Karpas-422 (cell line): ENCODE measurements at regions not wholly inside any gene's neighbourhood (a gene's known extent, or its start where the extent isn't known, plus 50 kb on each side); places are given as distances from the start of the nearest gene placed in this dataset.
"Not testable (repeated sequence)": the region's sequence is repeated elsewhere in the genome, so short reads cannot be mapped to it uniquely, and the experiment has no call there.

Experiments used
- DNase-seq: peaks from one replicate; pipeline ENCODE4 v3.0.0-alpha.2; 2015
- H2AFZ ChIP-seq: fragments of 200-600 bp; sonication (generic); 2 replicates; pipeline ENCODE4 v1.6.1; 2014; ENCODE audit warnings: antibody characterized with exemption, low read length, mixed read lengths
- H3K27ac ChIP-seq: fragments of 200-600 bp; sonication (generic); 2 replicates; pipeline ENCODE4 v1.5.1; 2014; ENCODE audit warnings: mild to moderate bottlenecking, low read length, moderate library complexity
- H3K27me3 ChIP-seq: fragments of 200-600 bp; sonication (generic); 2 replicates; pipeline ENCODE4 v1.6.1; 2014; ENCODE audit warnings: low read length, mixed read lengths
- H3K36me3 ChIP-seq: fragments of 200-600 bp; sonication (generic); 2 replicates; pipeline ENCODE4 v1.6.1; 2014; ENCODE audit warnings: low read length, mixed read lengths; ENCODE audit not compliant: insufficient read depth
- H3K4me1 ChIP-seq: fragments of 200-600 bp; sonication (generic); 2 replicates; pipeline ENCODE4 v1.6.1; 2014; ENCODE audit warnings: mild to moderate bottlenecking, low read length, mixed read lengths
- H3K4me2 ChIP-seq: fragments of 200-600 bp; sonication (generic); 2 replicates; pipeline ENCODE4 v1.6.1; 2014; ENCODE audit warnings: low read length, low read depth, mild to moderate bottlenecking; ENCODE audit not compliant: poor library complexity, severe bottlenecking
- H3K4me3 ChIP-seq: fragments of 200-600 bp; sonication (generic); 2 replicates; pipeline ENCODE4 v1.5.1; 2014; ENCODE audit warnings: mild to moderate bottlenecking, antibody characterized with exemption, low read length, mixed read lengths
- H3K79me2 ChIP-seq: fragments of 200-600 bp; sonication (generic); 2 replicates; pipeline ENCODE4 v1.6.1; 2014; ENCODE audit warnings: mild to moderate bottlenecking, low read length, mixed read lengths
- H3K9ac ChIP-seq: fragments of 200-600 bp; sonication (generic); 2 replicates; pipeline ENCODE4 v1.6.0; 2014; ENCODE audit warnings: low read length
- H3K9me2 ChIP-seq: fragments of 200-600 bp; sonication (generic), shearing (Covaris generic); replicated peaks from 2 replicates; pipeline ENCODE4 v1.6.0; 2014; ENCODE audit warnings: mild to moderate bottlenecking, low read length, moderate library complexity; ENCODE audit not compliant: insufficient read depth
- H3K9me3 ChIP-seq: fragments of 300-700, 200-600 bp; sonication (generic); 2 replicates; pipeline ENCODE4 v1.6.1; 2014; ENCODE audit warnings: low read length, mixed read lengths
- H4K20me1 ChIP-seq: fragments of 200-600 bp; sonication (generic); 2 replicates; pipeline ENCODE4 v1.6.1; 2014; ENCODE audit warnings: mild to moderate bottlenecking, antibody characterized with exemption, low read length, low read depth; ENCODE audit not compliant: insufficient read depth

DNA sequence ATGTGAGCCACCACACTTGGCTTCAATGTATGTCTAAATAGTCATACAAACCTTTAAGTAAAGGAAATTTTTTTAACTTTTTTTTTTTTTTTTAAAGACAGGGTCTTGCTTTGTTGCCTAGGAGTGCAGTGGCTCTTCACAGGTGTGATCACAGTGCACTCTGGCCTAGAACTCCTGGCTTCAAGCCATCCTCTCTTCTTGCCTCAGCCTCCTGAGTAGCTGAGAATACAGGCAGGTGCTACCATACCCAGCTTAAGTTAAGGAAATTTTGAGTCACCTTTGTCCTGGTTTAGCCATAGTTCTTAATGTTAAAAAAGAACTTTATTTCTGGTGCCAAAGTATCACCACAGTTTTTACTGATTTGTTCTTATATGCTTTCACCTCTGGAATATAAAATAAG is 177.3 kb downstream of the TP53TG3F start:
- not testable (repeated sequence) for H3K4me2 ChIP-seq, H3K36me3 ChIP-seq, H3K4me1 ChIP-seq, H3K9me3 ChIP-seq, H3K27me3 ChIP-seq, H3K9me2 ChIP-seq, H3K9ac ChIP-seq, H3K4me3 ChIP-seq, H3K27ac ChIP-seq, H3K79me2 ChIP-seq, H2AFZ ChIP-seq, DNase-seq, H4K20me1 ChIP-seq

DNA sequence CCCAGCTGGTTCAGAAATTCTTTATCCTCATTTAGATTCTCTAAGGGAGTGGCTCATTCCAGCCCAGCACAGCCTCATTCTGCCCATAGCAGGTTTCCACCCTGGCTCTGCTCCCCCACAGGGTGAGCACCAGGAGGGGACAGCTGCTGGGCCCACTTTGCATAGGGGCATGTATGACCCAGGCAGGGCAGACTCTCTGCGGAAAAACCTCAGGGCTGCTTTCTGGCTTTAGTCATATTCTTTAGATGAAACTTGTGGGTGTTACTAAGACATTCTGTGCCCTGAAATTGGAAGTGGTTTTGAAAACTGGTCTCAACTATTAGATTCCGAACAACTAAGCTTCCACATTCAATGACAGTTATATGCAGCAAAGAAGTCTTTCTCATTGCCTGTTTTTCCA is 183.9 kb downstream of the TP53TG3F start:
- not testable (repeated sequence) for H2AFZ ChIP-seq, H3K36me3 ChIP-seq, H4K20me1 ChIP-seq, H3K79me2 ChIP-seq, DNase-seq, H3K9ac ChIP-seq, H3K4me1 ChIP-seq, H3K9me2 ChIP-seq, H3K27me3 ChIP-seq, H3K9me3 ChIP-seq, H3K4me2 ChIP-seq, H3K27ac ChIP-seq, H3K4me3 ChIP-seq

GRCh38 chr16:33643698-33644381 is 184.4 kb downstream of the TP53TG3F start:
- not testable (repeated sequence) for H3K4me2 ChIP-seq, H3K27me3 ChIP-seq, H4K20me1 ChIP-seq, H3K4me1 ChIP-seq, H3K9me2 ChIP-seq, H3K36me3 ChIP-seq, H3K9me3 ChIP-seq, H2AFZ ChIP-seq, H3K4me3 ChIP-seq, H3K27ac ChIP-seq, H3K79me2 ChIP-seq, H3K9ac ChIP-seq, DNase-seq

DNA sequence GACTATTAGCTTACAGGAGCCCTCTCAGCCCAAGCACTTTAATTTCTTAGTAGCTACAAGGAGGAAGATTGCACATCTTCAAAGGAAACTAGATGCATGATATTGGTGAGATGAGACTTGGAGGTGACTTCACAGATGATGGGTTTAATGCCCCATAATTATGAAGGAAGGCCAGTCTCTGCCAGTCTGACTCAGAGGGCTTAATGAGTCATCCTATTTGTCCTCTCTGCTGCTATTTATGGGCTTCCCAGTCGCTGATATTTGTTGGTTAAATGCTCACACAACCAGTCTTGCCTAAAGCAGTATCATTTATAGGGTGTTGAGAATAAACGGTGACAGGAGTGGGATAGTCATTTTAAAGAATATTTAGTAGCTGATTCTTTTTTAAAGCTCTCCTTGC is 187.0 kb downstream of the TP53TG3F start:
- H3K4me3 ChIP-seq, H3K9me3 ChIP-seq: not testable (repeated sequence)

DNA sequence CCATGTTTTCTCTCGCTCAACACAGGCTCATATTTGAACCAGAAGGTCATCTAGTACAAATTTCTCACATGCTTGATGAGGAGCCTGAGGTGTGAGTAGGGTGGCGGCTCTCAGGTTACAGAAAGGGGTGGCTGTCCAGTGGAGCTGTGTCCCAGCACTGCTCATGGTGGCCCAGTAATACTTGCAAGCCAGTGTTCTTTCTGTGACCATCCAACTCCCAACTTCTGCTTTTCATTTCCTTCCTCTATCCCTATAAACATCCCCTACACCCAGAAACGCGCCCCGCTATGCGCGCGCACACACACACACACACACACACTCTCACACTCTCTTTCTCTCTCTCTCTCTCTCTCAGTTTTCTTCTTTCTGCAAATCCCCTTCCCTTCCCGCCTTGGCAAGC is 196.3 kb downstream of the TP53TG3F start:
- not testable (repeated sequence) for H3K27me3 ChIP-seq, H3K4me3 ChIP-seq, H3K27ac ChIP-seq, H3K9me3 ChIP-seq, DNase-seq, H2AFZ ChIP-seq, H3K4me2 ChIP-seq, H3K9ac ChIP-seq, H3K79me2 ChIP-seq, H3K36me3 ChIP-seq, H3K9me2 ChIP-seq, H4K20me1 ChIP-seq, H3K4me1 ChIP-seq

More for the DNA sequence above, 187.0 kb downstream of the TP53TG3F start:
- H3K79me2 ChIP-seq, H3K9ac ChIP-seq, H4K20me1 ChIP-seq, H3K4me2 ChIP-seq, H3K9me2 ChIP-seq, DNase-seq, H2AFZ ChIP-seq, H3K36me3 ChIP-seq, H3K27ac ChIP-seq, H3K4me1 ChIP-seq, H3K27me3 ChIP-seq: not testable (repeated sequence)

GRCh38 chr16:33656394-33656793 is 197.0 kb downstream of the TP53TG3F start:
- not testable (repeated sequence) for H3K36me3 ChIP-seq, H3K79me2 ChIP-seq, H4K20me1 ChIP-seq, H3K27me3 ChIP-seq, H3K27ac ChIP-seq, H3K9me3 ChIP-seq, H3K4me1 ChIP-seq, H3K4me2 ChIP-seq, H2AFZ ChIP-seq, H3K4me3 ChIP-seq, H3K9ac ChIP-seq, H3K9me2 ChIP-seq, DNase-seq

- not testable (repeated sequence) for DNase-seq, H2AFZ ChIP-seq, H3K9ac ChIP-seq, H3K27me3 ChIP-seq, H3K9me2 ChIP-seq, H3K79me2 ChIP-seq, H3K4me2 ChIP-seq, H3K9me3 ChIP-seq, H3K4me3 ChIP-seq, H3K36me3 ChIP-seq, H4K20me1 ChIP-seq, H3K4me1 ChIP-seq, H3K27ac ChIP-seq
Measured at GRCh38 chr16:33657717-33658116, 198.3 kb downstream of the TP53TG3F start.

GRCh38 chr16:33680791-33681190 is 221.4 kb downstream of the TP53TG3F start:
- not testable (repeated sequence) for H3K4me2 ChIP-seq, H3K36me3 ChIP-seq, H3K4me3 ChIP-seq, H3K27me3 ChIP-seq, H3K27ac ChIP-seq, DNase-seq, H3K9me2 ChIP-seq, H4K20me1 ChIP-seq, H3K9me3 ChIP-seq, H3K79me2 ChIP-seq, H3K4me1 ChIP-seq, H3K9ac ChIP-seq, H2AFZ ChIP-seq

DNA sequence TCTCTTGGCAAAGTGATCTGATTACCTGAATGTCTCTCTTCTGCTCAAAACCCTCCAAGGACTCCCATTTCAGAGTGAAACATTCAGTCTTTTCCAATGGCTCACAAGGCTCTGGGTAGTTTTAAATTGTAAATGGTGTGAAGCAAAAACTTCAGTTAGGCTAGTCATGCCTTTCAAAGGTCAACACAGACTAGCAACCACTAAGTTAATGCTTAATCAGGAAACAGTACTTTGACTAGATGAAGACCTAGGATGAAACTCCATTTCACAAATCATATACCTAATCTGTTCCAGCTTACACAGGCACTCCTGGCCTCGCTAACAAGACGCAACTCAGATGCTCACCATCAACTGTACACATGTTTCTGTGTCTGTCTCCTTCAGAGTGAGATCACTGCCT is 240.9 kb downstream of the TP53TG3F start:
- not testable (repeated sequence) for H3K4me3 ChIP-seq, H3K79me2 ChIP-seq, H2AFZ ChIP-seq, H4K20me1 ChIP-seq, H3K27ac ChIP-seq, DNase-seq, H3K9me2 ChIP-seq, H3K4me2 ChIP-seq, H3K4me1 ChIP-seq, H3K36me3 ChIP-seq, H3K9me3 ChIP-seq, H3K27me3 ChIP-seq, H3K9ac ChIP-seq
